Pulmonary artery endothelial cell (primary cell): ENCODE measurements at regions not wholly inside any gene's neighbourhood (a gene's known extent, or its start where the extent isn't known, plus 50 kb on each side); places are given as distances from the start of the nearest gene placed in this dataset.
"Not testable (repeated sequence)": the region's sequence is repeated elsewhere in the genome, so short reads cannot be mapped to it uniquely, and the experiment has no call there.

Source experiments
- DNase-seq: peaks from one replicate; pipeline ENCODE4 v3.0.0-alpha.2; 2011; ENCODE audit warnings: low read depth, low spot score

GRCh38 chrX:38939067-38939466 lies 137.8 kb downstream of the MID1IP1 start:
- DNase-seq, result no peak

GRCh38 chrX:38940547-38940946 lies 139.3 kb downstream of the MID1IP1 start:
- DNase-seq, result no peak

- DNase-seq, result no peak
These were observed 140.4 kb downstream of the MID1IP1 start for GRCh38 chrX:38941675-38942074.

- no peak for DNase-seq
These were observed 141.9 kb downstream of the MID1IP1 start for GRCh38 chrX:38943120-38943519.

- DNase-seq, result no peak
These were observed 146.8 kb downstream of the MID1IP1 start for GRCh38 chrX:38948046-38948445.

GRCh38 chrX:38954520-38954919 lies 153.3 kb downstream of the MID1IP1 start:
- DNase-seq, result no peak

GRCh38 chrX:38959736-38960135 lies 158.5 kb downstream of the MID1IP1 start:
- DNase-seq, result no peak

GRCh38 chrX:38960137-38960536 lies 158.9 kb downstream of the MID1IP1 start:
- no peak for DNase-seq

- DNase-seq, result no peak
These were observed 160.7 kb downstream of the MID1IP1 start for GRCh38 chrX:38961936-38962335.

- DNase-seq, result not testable (repeated sequence)
These were observed 162.0 kb downstream of the MID1IP1 start for GRCh38 chrX:38963244-38963643.

GRCh38 chrX:38965888-38966287 lies 164.6 kb downstream of the MID1IP1 start:
- DNase-seq, result no peak

- DNase-seq, result no peak
These were observed 167.3 kb downstream of the MID1IP1 start for GRCh38 chrX:38968344-38969216.

- DNase-seq, result no peak
These were observed 168.8 kb downstream of the MID1IP1 start for GRCh38 chrX:38970074-38970473.

- no peak for DNase-seq
These were observed 169.6 kb downstream of the MID1IP1 start for GRCh38 chrX:38970845-38971244.

GRCh38 chrX:38973322-38973721 lies 172.1 kb downstream of the MID1IP1 start:
- no peak for DNase-seq

GRCh38 chrX:38974542-38974941 lies 173.3 kb downstream of the MID1IP1 start:
- DNase-seq, result no peak

GRCh38 chrX:38975368-38975942 lies 174.2 kb downstream of the MID1IP1 start:
- DNase-seq, result no peak

GRCh38 chrX:38982370-38982769 lies 181.1 kb downstream of the MID1IP1 start:
- no peak for DNase-seq

GRCh38 chrX:38982843-38983242 lies 181.6 kb downstream of the MID1IP1 start:
- DNase-seq, result no peak

GRCh38 chrX:38985375-38985774 lies 184.1 kb downstream of the MID1IP1 start:
- DNase-seq, result no peak

- no peak for DNase-seq
These were observed 184.7 kb downstream of the MID1IP1 start for GRCh38 chrX:38985945-38986344.

- DNase-seq, result no peak
These were observed 185.3 kb downstream of the MID1IP1 start for GRCh38 chrX:38986586-38986985.

GRCh38 chrX:38987198-38987651 lies 186.0 kb downstream of the MID1IP1 start:
- no peak for DNase-seq
